Skeletal muscle satellite cell (primary cell): ENCODE measurements at regions not wholly inside any gene's neighbourhood (a gene's known extent, or its start where the extent isn't known, plus 50 kb on each side); places are given as distances from the start of the nearest gene placed in this dataset.

Source experiments
- H3K27me3 ChIP-seq: 2 replicates; pipeline ENCODE4 v1.7.0; 2013; ENCODE audit warnings: low read length; ENCODE audit not compliant: control insufficient read depth, insufficient read depth
- H3K36me3 ChIP-seq: 2 replicates; pipeline ENCODE4 v1.7.0; 2013; ENCODE audit warnings: mild to moderate bottlenecking, control low read depth, low read length; ENCODE audit not compliant: insufficient read depth
- H3K4me1 ChIP-seq: 2 replicates; pipeline ENCODE4 v1.7.0; 2013; ENCODE audit warnings: low read length; ENCODE audit not compliant: control insufficient read depth, insufficient read depth
- H3K4me2 ChIP-seq: 2 replicates; pipeline ENCODE4 v1.7.0; 2013; ENCODE audit warnings: mild to moderate bottlenecking, low read length
- H3K4me3 ChIP-seq: 2 replicates; pipeline ENCODE4 v1.7.0; 2013; ENCODE audit warnings: low read length
- H3K9ac ChIP-seq: 2 replicates; pipeline ENCODE4 v1.7.0; 2013; ENCODE audit warnings: mild to moderate bottlenecking, low read depth, low read length, moderate library complexity
- H3K9me3 ChIP-seq: replicated peaks from 2 replicates; pipeline ENCODE4 v1.7.0; 2013; ENCODE audit warnings: mild to moderate bottlenecking, control low read depth, low read length

DNA sequence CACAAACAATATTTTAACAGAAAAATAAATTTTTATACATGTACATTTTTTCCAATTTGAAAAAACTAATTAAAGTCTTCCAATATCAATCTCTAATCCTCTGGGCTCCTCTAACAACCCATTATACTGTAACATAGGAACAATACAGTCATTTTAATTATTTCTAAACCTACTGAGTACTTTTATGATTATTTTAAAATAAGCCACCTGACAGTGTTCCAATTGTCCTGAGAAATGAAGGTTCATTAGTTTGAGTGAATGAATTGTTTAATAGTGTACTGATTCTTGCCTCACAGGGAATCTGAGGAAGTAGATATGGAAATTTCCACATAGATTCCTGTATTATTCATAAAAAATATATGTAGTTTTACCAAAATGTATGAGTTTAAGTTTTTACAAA, 123.1 kb upstream of the EYS start:
- H3K4me2 ChIP-seq, result no peak overlapping the region

DNA sequence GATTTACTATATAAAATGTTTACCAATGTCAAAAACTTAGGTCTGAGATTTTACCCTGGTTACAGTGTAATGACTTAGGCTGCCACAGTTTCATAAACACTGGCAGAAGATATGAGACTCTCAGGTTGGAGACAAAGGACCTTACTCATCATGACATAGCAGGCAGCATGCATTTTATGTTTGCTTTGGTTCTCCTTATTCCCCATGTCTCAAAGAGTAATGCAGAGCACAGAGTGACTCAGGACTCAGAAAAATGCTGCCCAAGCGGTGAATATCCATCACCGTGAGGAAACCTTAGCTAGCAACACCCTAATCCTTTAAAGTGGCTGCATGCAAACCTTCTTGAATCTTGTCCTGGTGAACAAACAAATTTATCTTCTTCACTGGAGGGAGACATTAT, 112.1 kb upstream of the EYS start:
- Histone ChIP-seq H3K4me1 (no peaks in the 10 kb centered on the region), H3K27me3 (no peaks in the 10 kb centered on the region), H3K36me3 (no peaks in the 10 kb centered on the region), H3K9me3 (no peaks in the 10 kb centered on the region), H3K4me3 (no peak overlapping the region), H3K4me2 (no peak overlapping the region), H3K9ac (no peak overlapping the region)

More for the DNA sequence above, 123.1 kb upstream of the EYS start:
- Histone ChIP-seq H3K9me3 (peaks cover 3% of the 10 kb centered on the region), H3K4me3 (no peak overlapping the region), H3K36me3 (no peaks in the 10 kb centered on the region), H3K4me1 (no peaks in the 10 kb centered on the region), H3K9ac (no peak overlapping the region), H3K27me3 (no peaks in the 10 kb centered on the region)

DNA sequence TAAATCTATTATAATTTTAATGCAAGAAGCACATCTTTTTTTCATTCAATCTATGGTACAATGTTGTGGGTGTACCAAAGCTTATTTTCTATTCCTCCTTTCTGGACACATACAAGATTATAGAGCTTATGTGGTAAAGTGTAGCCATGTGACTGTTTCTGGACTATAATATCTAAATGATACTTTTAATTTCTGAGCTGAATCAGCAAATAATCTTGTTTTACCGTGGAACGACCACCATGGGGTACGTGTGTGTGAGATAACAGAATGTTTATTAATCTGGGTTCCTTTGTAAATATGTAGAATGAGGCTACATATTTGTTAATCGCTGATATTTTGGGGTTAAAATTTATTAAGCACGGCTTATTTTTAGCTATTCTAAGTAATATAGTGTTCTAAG, 111.5 kb upstream of the EYS start:
- H3K9ac ChIP-seq, result no peak overlapping the region

DNA sequence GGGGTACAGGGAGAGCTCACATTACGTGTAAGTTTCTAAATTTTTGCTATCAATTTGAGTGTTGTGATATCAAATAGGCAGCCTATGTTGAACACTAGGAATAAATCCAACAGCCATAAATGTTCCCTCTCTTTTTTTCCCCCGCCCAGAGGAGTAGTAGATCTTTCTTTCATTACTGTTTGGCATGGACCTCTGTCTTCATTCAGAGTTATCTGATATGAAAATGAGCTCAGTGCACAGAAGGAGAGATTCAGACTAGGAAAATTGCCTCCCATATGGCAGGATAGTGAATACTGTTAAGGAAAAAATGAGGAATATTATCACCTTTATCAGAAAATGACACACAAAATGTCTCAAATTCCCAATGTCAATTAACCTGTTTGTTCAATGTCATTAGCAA, 110.0 kb upstream of the EYS start:
- H3K4me2 ChIP-seq, result no peak overlapping the region
- no peaks in the 10 kb centered on the region for H3K4me1 ChIP-seq
- H3K27me3 ChIP-seq, result no peaks in the 10 kb centered on the region
- H3K4me3 ChIP-seq, result no peak overlapping the region
- H3K36me3 ChIP-seq, result no peaks in the 10 kb centered on the region
- no peaks in the 10 kb centered on the region for H3K9me3 ChIP-seq
- no peak overlapping the region for H3K9ac ChIP-seq

More for the DNA sequence above, 111.5 kb upstream of the EYS start:
- no peak overlapping the region for H3K4me3 ChIP-seq
- no peaks in the 10 kb centered on the region for H3K9me3 ChIP-seq
- H3K36me3 ChIP-seq, result no peaks in the 10 kb centered on the region
- H3K27me3 ChIP-seq, result no peaks in the 10 kb centered on the region
- H3K4me2 ChIP-seq, result no peak overlapping the region
- H3K4me1 ChIP-seq, result no peaks in the 10 kb centered on the region

DNA sequence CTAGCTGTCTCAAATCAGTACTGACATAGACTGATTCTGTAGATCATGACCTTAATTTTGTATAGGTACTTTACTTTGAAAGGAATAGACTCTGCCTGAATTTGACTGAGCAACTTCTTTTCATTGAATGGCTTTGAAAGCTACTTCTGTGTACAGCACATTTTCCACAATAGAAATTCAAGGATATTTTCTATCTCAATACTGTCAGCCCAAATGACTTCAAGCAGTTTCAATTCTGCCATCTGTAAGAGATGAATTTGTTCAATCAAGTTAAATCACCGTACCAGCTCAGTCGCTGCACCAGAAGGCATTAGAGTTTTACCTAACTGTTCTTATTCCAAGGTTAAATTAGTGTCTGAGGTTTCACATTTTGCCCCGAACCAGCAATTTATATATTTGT, 107.0 kb upstream of the EYS start:
- no peaks in the 10 kb centered on the region for H3K4me1 ChIP-seq
- H3K4me2 ChIP-seq, result no peak overlapping the region
- no peaks in the 10 kb centered on the region for H3K36me3 ChIP-seq
- H3K9me3 ChIP-seq, result no peaks in the 10 kb centered on the region
- H3K4me3 ChIP-seq, result no peak overlapping the region
- no peak overlapping the region for H3K9ac ChIP-seq
- no peaks in the 10 kb centered on the region for H3K27me3 ChIP-seq

DNA sequence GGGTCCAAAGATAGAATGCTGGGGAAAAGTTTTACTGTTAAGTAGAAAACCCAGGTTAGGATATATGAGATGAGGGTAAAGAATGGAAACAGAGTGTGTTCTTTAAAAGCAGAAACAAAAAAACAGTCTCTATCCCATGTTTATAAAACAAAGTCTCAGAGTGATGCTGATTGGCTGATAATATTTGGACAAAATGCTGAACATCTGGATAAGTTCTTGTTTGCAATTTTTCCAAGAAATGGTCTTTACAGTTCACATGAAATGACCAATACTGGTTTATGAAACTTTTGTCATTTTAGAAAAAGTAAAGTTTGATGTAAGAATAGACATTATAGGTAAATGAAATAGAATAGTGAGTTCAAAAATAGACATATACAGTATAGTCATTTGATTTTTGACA, 96.2 kb upstream of the EYS start:
- H3K9me3 ChIP-seq, result peaks cover 4% of the 10 kb centered on the region
- no peaks in the 10 kb centered on the region for H3K36me3 ChIP-seq
- no peak overlapping the region for H3K9ac ChIP-seq
- H3K4me3 ChIP-seq, result no peak overlapping the region
- no peaks in the 10 kb centered on the region for H3K27me3 ChIP-seq
- H3K4me1 ChIP-seq, result no peaks in the 10 kb centered on the region
- no peak overlapping the region for H3K4me2 ChIP-seq

DNA sequence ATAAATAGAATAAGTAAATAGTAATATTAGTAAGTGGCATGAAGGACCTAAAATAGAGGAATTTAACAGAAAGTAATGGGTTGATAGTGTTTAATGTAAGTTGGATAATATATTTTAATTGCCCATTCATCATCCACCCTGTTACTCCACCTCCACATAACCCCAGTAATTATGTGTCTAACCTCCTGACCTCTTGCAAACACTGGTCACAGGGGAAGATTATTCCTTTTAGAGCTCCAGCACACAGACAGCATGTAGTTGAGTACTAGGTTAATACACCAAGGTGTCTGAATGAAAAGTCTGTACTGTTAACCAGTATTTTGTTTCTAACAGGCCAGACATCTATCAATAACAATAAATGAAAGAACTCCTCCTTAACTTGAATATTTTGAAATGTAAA, 92.4 kb upstream of the EYS start:
- Histone ChIP-seq H3K4me3 (no peak overlapping the region), H3K9me3 (peaks cover 4% of the 10 kb centered on the region), H3K4me1 (no peaks in the 10 kb centered on the region)

DNA sequence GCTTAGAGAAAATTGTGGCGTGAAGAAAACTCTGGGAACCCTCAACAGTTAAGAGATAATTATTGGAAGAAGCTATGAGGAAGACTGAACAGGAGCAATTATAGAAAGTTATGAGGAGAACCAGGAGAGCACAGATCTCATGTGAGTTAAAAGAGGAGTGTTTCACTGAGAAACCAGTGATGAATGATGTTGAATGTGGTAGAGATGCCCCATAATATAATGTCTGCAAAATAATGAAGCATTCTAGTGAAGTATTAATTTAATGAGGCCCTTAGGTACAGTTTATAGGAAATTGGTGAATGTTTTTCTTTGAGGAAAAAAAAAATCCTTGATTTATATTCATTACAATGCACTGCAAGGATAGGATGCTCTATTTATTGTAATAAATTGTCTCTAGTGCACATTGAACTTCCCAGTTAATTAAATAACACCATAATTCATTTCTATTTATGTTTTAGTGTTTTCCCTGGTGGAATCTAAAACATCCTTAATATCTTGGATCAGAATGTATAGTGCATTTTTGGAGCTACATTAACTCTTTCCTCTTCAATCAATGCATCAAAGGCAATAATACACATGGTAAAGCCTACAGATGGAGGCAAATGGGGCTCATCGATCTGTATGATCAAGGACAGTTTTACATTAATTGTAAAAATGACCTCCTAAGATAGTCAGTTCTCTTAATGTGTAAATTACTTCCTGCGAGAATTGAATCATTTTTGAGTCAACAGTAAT, 91.4 kb upstream of the EYS start:
- H3K9ac ChIP-seq, result no peak overlapping the region
- no peaks in the 10 kb centered on the region for H3K27me3 ChIP-seq
- no peaks in the 10 kb centered on the region for H3K4me1 ChIP-seq
- H3K9me3 ChIP-seq, result peaks cover 4% of the 10 kb centered on the region
- no peak overlapping the region for H3K4me2 ChIP-seq
- H3K4me3 ChIP-seq, result no peak overlapping the region
- no peaks in the 10 kb centered on the region for H3K36me3 ChIP-seq

More for the DNA sequence above, 92.4 kb upstream of the EYS start:
- H3K4me2 ChIP-seq, result no peak overlapping the region
- H3K36me3 ChIP-seq, result no peaks in the 10 kb centered on the region
- no peaks in the 10 kb centered on the region for H3K27me3 ChIP-seq
- H3K9ac ChIP-seq, result no peak overlapping the region

DNA sequence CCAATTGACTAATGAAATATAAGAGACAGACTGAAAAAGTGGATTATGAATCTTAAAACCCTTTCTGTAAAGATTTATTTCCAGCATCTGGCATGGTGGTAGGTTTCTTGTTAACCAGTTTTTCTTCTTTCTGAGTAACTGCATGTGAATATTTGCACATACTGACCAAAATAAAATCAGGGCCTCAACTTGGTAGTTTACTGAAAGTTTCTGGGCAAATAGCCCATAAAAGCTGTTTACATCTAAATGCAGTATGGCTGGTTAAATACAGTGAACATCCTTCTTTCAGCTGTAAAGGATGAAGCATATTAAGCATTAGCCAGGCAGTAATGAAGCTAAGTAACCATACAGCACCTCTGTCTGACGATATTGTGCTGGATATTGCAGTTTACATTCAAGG, 83.6 kb upstream of the EYS start:
- Histone ChIP-seq H3K4me2 (no peak overlapping the region), H3K27me3 (no peaks in the 10 kb centered on the region), H3K9ac (no peak overlapping the region), H3K9me3 (peaks cover 13% of the 10 kb centered on the region), H3K36me3 (no peaks in the 10 kb centered on the region), H3K4me1 (no peaks in the 10 kb centered on the region), H3K4me3 (no peak overlapping the region)

DNA sequence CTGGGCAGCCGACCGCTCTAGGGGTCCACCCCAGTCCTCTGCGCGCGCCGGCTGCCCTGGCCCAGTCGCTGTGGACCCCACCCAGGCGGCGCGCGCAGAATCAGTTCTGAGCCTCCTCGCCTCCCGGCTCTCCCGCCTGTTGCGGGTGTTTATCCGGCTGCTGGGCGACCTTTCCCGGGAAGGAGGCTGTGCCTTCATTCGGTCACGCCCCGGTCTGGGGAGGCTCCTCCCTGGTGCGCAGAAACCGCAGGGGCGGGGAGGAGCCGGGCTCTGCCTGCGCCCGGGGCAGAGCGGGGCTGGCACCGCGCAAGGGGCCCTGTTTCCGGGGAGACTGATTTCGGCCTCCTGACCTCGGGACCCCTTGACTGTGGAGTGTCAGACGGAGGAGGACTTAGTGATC, 80.8 kb upstream of the EYS start:
- H3K4me3 ChIP-seq, result no peak overlapping the region
- H3K9me3 ChIP-seq, result peaks cover 13% of the 10 kb centered on the region
- no peak overlapping the region for H3K4me2 ChIP-seq
- no peaks in the 10 kb centered on the region for H3K4me1 ChIP-seq
- H3K36me3 ChIP-seq, result no peaks in the 10 kb centered on the region
- H3K27me3 ChIP-seq, result no peaks in the 10 kb centered on the region
- H3K9ac ChIP-seq, result no peak overlapping the region

DNA sequence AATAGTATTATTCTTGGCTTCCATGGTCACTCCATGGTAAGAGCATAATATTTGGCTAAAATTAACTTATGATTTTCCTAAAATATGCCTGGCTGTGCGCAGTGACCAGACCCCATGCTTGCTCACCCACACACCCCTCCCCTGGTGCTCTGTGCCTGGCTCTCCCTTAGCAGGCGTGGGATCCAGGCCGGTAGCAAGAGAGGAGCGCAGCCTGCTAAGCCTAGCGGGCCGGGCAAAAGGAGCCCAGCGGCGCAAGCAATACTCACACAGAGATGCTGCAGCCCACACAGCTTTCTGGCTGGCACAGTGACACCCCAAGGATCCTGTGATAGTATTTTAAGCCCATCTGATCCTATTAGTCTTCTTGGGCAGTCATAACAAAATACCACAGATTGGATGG, 79.8 kb upstream of the EYS start:
- Histone ChIP-seq H3K4me3 (no peak overlapping the region), H3K4me1 (no peaks in the 10 kb centered on the region), H3K36me3 (no peaks in the 10 kb centered on the region), H3K9ac (no peak overlapping the region), H3K9me3 (peaks cover 13% of the 10 kb centered on the region), H3K27me3 (no peaks in the 10 kb centered on the region), H3K4me2 (no peak overlapping the region)

DNA sequence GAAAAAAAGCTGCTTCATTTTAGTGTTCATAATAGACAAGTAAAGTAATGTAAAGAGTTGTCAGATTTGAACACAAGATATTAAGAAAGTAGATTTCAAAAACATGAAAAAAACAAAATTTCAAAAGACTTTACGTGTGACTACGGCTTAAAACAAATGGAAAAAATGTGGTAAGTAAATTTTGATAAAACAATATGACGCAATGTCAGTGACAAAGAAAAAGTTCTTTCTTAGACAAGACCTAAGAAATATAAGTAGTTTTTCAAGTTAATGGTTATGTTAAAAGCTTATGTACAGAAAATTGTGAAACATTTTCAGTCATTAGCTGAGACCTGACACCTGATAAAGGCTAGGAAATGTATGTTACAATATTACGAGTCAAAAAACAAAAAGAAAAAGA, 73.7 kb upstream of the EYS start:
- Histone ChIP-seq H3K9me3 (no peaks in the 10 kb centered on the region), H3K4me2 (no peak overlapping the region), H3K4me1 (no peaks in the 10 kb centered on the region), H3K36me3 (no peaks in the 10 kb centered on the region), H3K27me3 (no peaks in the 10 kb centered on the region), H3K9ac (no peak overlapping the region), H3K4me3 (no peak overlapping the region)
